HCT116 (cell line): ENCODE measurements at regions not wholly inside any gene's neighbourhood (a gene's known extent, or its start where the extent isn't known, plus 50 kb on each side); places are given as distances from the start of the nearest gene placed in this dataset.

Experiments
- ATAC-seq: fragments of 200-7000 bp; cut with Tn5 transposase; 2 replicates; pipeline ENCODE4 v1.9.1; 2020; ENCODE audit warnings: mild to moderate bottlenecking, moderate library complexity
- BruUV-seq: library from RNA; stranded (reverse); fragments of 400-500 nt; replicated peaks from 2 replicates; lab custom pipeline; 2021; lab: Mats Ljungman, UMichigan
- CTCF ChIA-PET: fragments of 300-600 bp; sonication (Branson Sonifier 250); formaldehyde crosslinking; loops from one replicate; lab custom pipeline; 2021; ENCODE audit warnings: antibody characterized with exemption; lab: Charles Lee
- POLR2A ChIA-PET: fragments of 300-600, 350-600 bp; sonication (Branson Sonifier 250); formaldehyde crosslinking; loops from one replicate; lab custom pipeline; 2021; ENCODE audit warnings: antibody characterized with exemption; lab: Charles Lee
- RAD21 ChIA-PET, 2 experiments: fragments of 300-600 bp; sonication (Branson Sonifier 250); formaldehyde crosslinking; loops; one replicate each; lab custom pipeline; 2023; ENCODE audit warnings: low total read pairs in 2 of 2; ENCODE audit not compliant: uncharacterized antibody in 2 of 2, unreplicated experiment in 2 of 2, low non-redundant PET in 1 of 2; lab: Charles Lee
- DNase-seq: peaks from one replicate; pipeline ENCODE4 v3.0.0-alpha.2; 2010; ENCODE audit warnings: low read depth, low spot score
- H2AFZ ChIP-seq: fragments of 200-600 bp; shearing (Covaris generic), sonication (generic); 2 replicates; pipeline ENCODE4 v1.6.1; 2017; ENCODE audit warnings: low read depth, mixed run types, mixed read lengths, antibody characterized with exemption, low read length; ENCODE audit not compliant: poor library complexity, severe bottlenecking
- H3K27ac ChIP-seq: 2 replicates; pipeline ENCODE4 v1.5.1; 2012; ENCODE audit warnings: low read depth, low read length
- H3K27me3 ChIP-seq: fragments of 200-600 bp; sonication (generic); 2 replicates; pipeline ENCODE4 v1.6.1; 2016; ENCODE audit warnings: mixed run types, low read length, mixed read lengths; ENCODE audit not compliant: insufficient read depth
- H3K36me3 ChIP-seq, 2 experiments: fragments of 200-500 bp in 1 of 2; fragments of 200-600 bp in 1 of 2; sonication (Bioruptor generic) in 1 of 2; sonication (generic) in 1 of 2; 2 replicates each; pipeline versions ENCODE4 v1.5.1 to v1.6.1; 2014 to 2016; ENCODE audit warnings: low read length in 2 of 2, inconsistent platforms in 1 of 2, mixed read lengths in 1 of 2, mixed run types in 1 of 2; ENCODE audit not compliant: insufficient read depth in 2 of 2, control insufficient read depth in 1 of 2
- H3K4me1 ChIP-seq, 2 experiments: fragments of 200-600 bp in 1 of 2; sonication (generic) in 1 of 2; 2 replicates each; pipeline versions ENCODE4 v1.5.1 to v1.6.1; 2012 to 2017; ENCODE audit warnings: low read length in 2 of 2, inconsistent platforms in 1 of 2, mild to moderate bottlenecking in 1 of 2, mixed read lengths in 1 of 2, mixed run types in 1 of 2, moderate library complexity in 1 of 2; ENCODE audit not compliant: insufficient read depth in 2 of 2, control insufficient read depth in 1 of 2
- H3K4me2 ChIP-seq: fragments of 200-600 bp; sonication (generic); 2 replicates; pipeline ENCODE4 v1.6.1; 2017; ENCODE audit warnings: mixed run types, low read length, mixed read lengths
- H3K4me3 ChIP-seq, 2 experiments: fragments of 200-600 bp in 1 of 2; sonication (generic) in 1 of 2; replicated peaks in 1 of 2; 2 replicates each; pipeline ENCODE4 v1.5.1; 2011 to 2016; ENCODE audit warnings: low read length in 2 of 2, control low read depth in 1 of 2, low read depth in 1 of 2, mild to moderate bottlenecking in 1 of 2, mixed read lengths in 1 of 2, mixed run types in 1 of 2
- H3K79me2 ChIP-seq: fragments of 200-600 bp; sonication (generic); 2 replicates; pipeline ENCODE4 v1.6.1; 2017; ENCODE audit warnings: mild to moderate bottlenecking, mixed run types, low read length, moderate library complexity, mixed read lengths; ENCODE audit not compliant: insufficient read depth
- H3K9ac ChIP-seq: fragments of 200-600 bp; sonication (generic); 2 replicates; pipeline ENCODE4 v1.6.1; 2016; ENCODE audit warnings: low read length, mixed read lengths
- H3K9me2 ChIP-seq: fragments of 200-600 bp; sonication (generic), shearing (Covaris generic); 2 replicates; pipeline ENCODE4 v1.6.1; 2017; ENCODE audit warnings: mixed run types, mild to moderate bottlenecking, moderate library complexity; ENCODE audit not compliant: insufficient read depth
- H3K9me3 ChIP-seq, 2 experiments: fragments of 200-500 bp in 1 of 2; fragments of 200-600 bp in 1 of 2; sonication (Bioruptor generic) in 1 of 2; sonication (generic) in 1 of 2; 2 replicates each; pipeline ENCODE4 v1.6.1; 2014 to 2017; ENCODE audit warnings: low read length in 2 of 2, mixed read lengths in 2 of 2, inconsistent platforms in 1 of 2, low read depth in 1 of 2, mild to moderate bottlenecking in 1 of 2, mixed run types in 1 of 2, moderate library complexity in 1 of 2; ENCODE audit not compliant: control insufficient read depth in 1 of 2, insufficient read depth in 1 of 2
- H4K20me1 ChIP-seq: fragments of 200-600 bp; sonication (generic), shearing (Covaris generic); 2 replicates; pipeline ENCODE4 v1.6.1; 2017; ENCODE audit warnings: mixed run types, mild to moderate bottlenecking, moderate library complexity; ENCODE audit not compliant: insufficient read depth
- CEBPB ChIP-seq: IDR thresholded peaks from 2 replicates; pipeline ENCODE4 v1.6.1; 2012; ENCODE audit warnings: low read depth
- FOSL1 ChIP-seq: IDR thresholded peaks from 2 replicates; pipeline ENCODE4 v1.6.1; 2012; ENCODE audit warnings: low read depth
- POLR2AphosphoS5 ChIP-seq: IDR thresholded peaks from 2 replicates; pipeline ENCODE4 v1.6.1; 2011; ENCODE audit warnings: mild to moderate bottlenecking, low read depth, low read length, moderate library complexity
- SIN3A ChIP-seq: IDR thresholded peaks from 2 replicates; pipeline ENCODE4 v1.6.1; 2012; ENCODE audit warnings: low read depth
- SRF ChIP-seq: IDR thresholded peaks from 2 replicates; pipeline ENCODE4 v1.6.1; 2012; ENCODE audit warnings: low read depth
- intact Hi-C: fragments of 100-400 bp; cut with micrococcal nuclease; formaldehyde crosslinking; loops from 2 replicates; pipeline ENCODE4 v1.10.0; 2022

GRCh38 chr7:104040666-104041065 is 51.2 kb upstream of the RELN start:
- ChIA-PET CTCF (no interaction called here), RAD21 (no interaction called here)

GRCh38 chr7:104039363-104039762 is 49.9 kb upstream of the RELN start:
- CTCF ChIA-PET = no interaction called here
- no peaks in the 10 kb centered on the region for H3K4me1 ChIP-seq
- H3K27me3 ChIP-seq = peaks cover 62% of the 10 kb centered on the region
- no peaks in the 10 kb centered on the region for H3K36me3 ChIP-seq
- no peak overlapping the region for H2AFZ ChIP-seq
- POLR2A ChIA-PET = no interaction called here
- H3K4me2 ChIP-seq = no peak overlapping the region
- intact Hi-C loops = no loop called here
- ATAC-seq (no peak), DNase-seq (no peak)
- no peak overlapping the region for H3K27ac ChIP-seq
- TF ChIP-seq FOSL1 = no peak
- BruUV-seq = no TSS peak
- no peaks in the 10 kb centered on the region for H3K9me2 ChIP-seq
- H3K79me2 ChIP-seq = no peaks in the 10 kb centered on the region
- no peaks in the 10 kb centered on the region for H4K20me1 ChIP-seq
- H3K9ac ChIP-seq = no peak overlapping the region
- no peaks in the 10 kb centered on the region for H3K9me3 ChIP-seq
- RAD21 ChIA-PET = no interaction called here
- H3K4me3 ChIP-seq = no peak overlapping the region

More at GRCh38 chr7:104040666-104041065, 51.2 kb upstream of the RELN start:
- intact Hi-C loops = no loop called here
- H3K9ac ChIP-seq = no peak overlapping the region
- DNase-seq = no peak
- no TSS peak for BruUV-seq
- TF ChIP-seq POLR2AphosphoS5 = no peak
- TF ChIP-seq SRF = no peak
- TF ChIP-seq FOSL1 = no peak
- TF ChIP-seq SIN3A = no peak
- TF ChIP-seq CEBPB = no peak
- no peaks in the 10 kb centered on the region for H3K9me3 ChIP-seq
- no peaks in the 10 kb centered on the region for H3K9me2 ChIP-seq
- H3K27ac ChIP-seq = no peak overlapping the region
- H4K20me1 ChIP-seq = no peaks in the 10 kb centered on the region
- H3K36me3 ChIP-seq = no peaks in the 10 kb centered on the region
- no peak overlapping the region for H3K4me2 ChIP-seq
- no peak overlapping the region for H3K4me3 ChIP-seq
- POLR2A ChIA-PET = no interaction called here
- peaks cover 74% of the 10 kb centered on the region for H3K27me3 ChIP-seq
- no peaks in the 10 kb centered on the region for H3K79me2 ChIP-seq
- no peak for ATAC-seq
- H3K4me1 ChIP-seq = no peaks in the 10 kb centered on the region
- H2AFZ ChIP-seq = no peak overlapping the region
